ENCODE measurements at regions not wholly inside any gene's neighbourhood (a gene's known extent, or its start where the extent isn't known, plus 50 kb on each side); places are given as distances from the start of the nearest gene placed in this dataset.

DNA sequence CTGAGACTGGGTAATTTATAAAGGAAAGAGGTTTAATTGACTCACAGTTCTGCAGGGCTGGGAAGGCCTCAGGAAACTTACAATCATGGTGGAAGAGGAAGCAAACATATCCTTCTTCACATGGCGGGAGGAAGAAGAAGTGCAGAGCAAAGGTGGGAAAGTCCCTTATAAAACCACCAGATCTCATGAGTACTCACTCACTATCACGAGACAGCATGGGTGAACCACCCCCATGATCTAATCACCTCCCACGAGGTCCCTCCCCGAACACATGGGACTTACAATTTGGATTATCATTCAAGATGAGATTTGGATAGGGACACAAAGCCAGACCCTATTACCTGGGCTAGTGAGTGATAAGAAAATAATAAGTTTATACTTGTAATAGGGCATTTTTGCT lies 70.6 kb upstream of the HS3ST2 start:
- no peak overlapping the region for H3K4me2 ChIP-seq (ENCODE audit: insufficient read depth, low read length)
- no peaks in the 10 kb centered on the region for H3K9me1 ChIP-seq (ENCODE audit: control insufficient read depth, insufficient read depth, low read length)
- H3K9me3 ChIP-seq (replicated peaks; ENCODE audit: control insufficient read depth, insufficient read depth, low read depth, low read length): no peaks in the 10 kb centered on the region
- H3K4me1 ChIP-seq (replicated peaks in 1 of 2; ENCODE audit: control insufficient read depth in 2 of 2, insufficient read depth in 2 of 2, low read length in 2 of 2): no peaks in the 10 kb centered on the region
- DNase-seq (ENCODE audit: extremely low read depth in 1 of 4, low spot score in 3 of 4) (no peak), FAIRE-seq (no peak), ATAC-seq (no peak)
- H3K4me3 ChIP-seq: no peak overlapping the region
- no peaks in the 10 kb centered on the region for H3K36me3 ChIP-seq (ENCODE audit: control insufficient read depth, insufficient read depth, low read length)
- no peaks in the 10 kb centered on the region for H4K20me1 ChIP-seq (replicated peaks; ENCODE audit: control insufficient read depth, insufficient read depth, low read length)
- no peak overlapping the region for H3K9ac ChIP-seq (ENCODE audit: insufficient read depth in 1 of 2, low read depth in 2 of 2, low read length in 2 of 2)
- CTCF ChIA-PET (ENCODE audit: low intra/inter-chr PET ratio): no interaction called here
- H3K79me2 ChIP-seq (ENCODE audit: control insufficient read depth, insufficient read depth, low read length): no peaks in the 10 kb centered on the region
- no peak overlapping the region for H2AFZ ChIP-seq (ENCODE audit: low read depth, low read length)
- in situ Hi-C loops (cut with MboI) (no loop called here), intact Hi-C loops (cut with micrococcal nuclease) (no loop called here)
- no peaks in the 10 kb centered on the region for H3K27me3 ChIP-seq (ENCODE audit: control insufficient read depth in 2 of 2, insufficient read depth in 2 of 2, low read length in 2 of 2)
- no TSS peak for BruUV-seq (replicated peaks)
- no peak for TF ChIP-seq HDAC3 (IDR thresholded peaks at IDR 0.05; ENCODE audit: borderline replicate concordance, partially characterized antibody)
- TF ChIP-seq NR2C1 (IDR thresholded peaks at IDR 0.05): no peak
- no peak for TF ChIP-seq NR2C1 (tag; IDR thresholded peaks at IDR 0.05)
- TF ChIP-seq, protein P1, sequence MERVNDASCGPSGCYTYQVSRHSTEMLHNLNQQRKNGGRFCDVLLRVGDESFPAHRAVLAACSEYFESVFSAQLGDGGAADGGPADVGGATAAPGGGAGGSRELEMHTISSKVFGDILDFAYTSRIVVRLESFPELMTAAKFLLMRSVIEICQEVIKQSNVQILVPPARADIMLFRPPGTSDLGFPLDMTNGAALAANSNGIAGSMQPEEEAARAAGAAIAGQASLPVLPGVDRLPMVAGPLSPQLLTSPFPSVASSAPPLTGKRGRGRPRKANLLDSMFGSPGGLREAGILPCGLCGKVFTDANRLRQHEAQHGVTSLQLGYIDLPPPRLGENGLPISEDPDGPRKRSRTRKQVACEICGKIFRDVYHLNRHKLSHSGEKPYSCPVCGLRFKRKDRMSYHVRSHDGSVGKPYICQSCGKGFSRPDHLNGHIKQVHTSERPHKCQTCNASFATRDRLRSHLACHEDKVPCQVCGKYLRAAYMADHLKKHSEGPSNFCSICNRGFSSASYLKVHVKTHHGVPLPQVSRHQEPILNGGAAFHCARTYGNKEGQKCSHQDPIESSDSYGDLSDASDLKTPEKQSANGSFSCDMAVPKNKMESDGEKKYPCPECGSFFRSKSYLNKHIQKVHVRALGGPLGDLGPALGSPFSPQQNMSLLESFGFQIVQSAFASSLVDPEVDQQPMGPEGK (CRISPR knock-in tag; IDR thresholded peaks at IDR 0.05; ENCODE audit: borderline replicate concordance): no peak
- no peak for TF ChIP-seq ZNF12 (CRISPR knock-in tag; IDR thresholded peaks at IDR 0.05)
- TF ChIP-seq, protein P2, sequence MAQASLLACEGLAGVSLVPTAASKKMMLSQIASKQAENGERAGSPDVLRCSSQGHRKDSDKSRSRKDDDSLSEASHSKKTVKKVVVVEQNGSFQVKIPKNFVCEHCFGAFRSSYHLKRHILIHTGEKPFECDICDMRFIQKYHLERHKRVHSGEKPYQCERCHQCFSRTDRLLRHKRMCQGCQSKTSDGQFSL (CRISPR knock-in tag; IDR thresholded peaks at IDR 0.05): no peak
- TF ChIP-seq, protein P2 (tag; IDR thresholded peaks at IDR 0.05): no peak
- no peak for TF ChIP-seq CBX8 (IDR thresholded peaks at IDR 0.05; ENCODE audit: borderline replicate concordance, extremely low read depth, low read depth, low read length, poor library complexity, severe bottlenecking)
- no peak for TF ChIP-seq NFE2 (IDR thresholded peaks at IDR 0.05; ENCODE audit: low read depth)
- TF ChIP-seq, protein P3, sequence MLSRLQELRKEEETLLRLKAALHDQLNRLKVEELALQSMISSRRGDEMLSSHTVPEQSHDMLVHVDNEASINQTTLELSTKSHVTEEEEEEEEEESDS (CRISPR knock-in tag; IDR thresholded peaks at IDR 0.05): no peak
- no peak for TF ChIP-seq TFAM (CRISPR knock-in tag; conservative IDR thresholded peaks at IDR 0.05)
- no peak for TF ChIP-seq MXI1 (IDR thresholded peaks at IDR 0.05; ENCODE audit: low read depth, low read length)
- no peak for TF ChIP-seq RFX1 (IDR thresholded peaks at IDR 0.05)
- TF ChIP-seq NFE2L1 (tag; IDR thresholded peaks at IDR 0.05; ENCODE audit: borderline replicate concordance, low read depth): no peak
- no peak for TF ChIP-seq ZNF143 (CRISPR knock-in tag; IDR thresholded peaks at IDR 0.05)
- no peak for TF ChIP-seq SIRT6 (IDR thresholded peaks at IDR 0.05; ENCODE audit: low read depth, low read length)
- no peak for TF ChIP-seq MAFF (IDR thresholded peaks at IDR 0.05; ENCODE audit: low read length)
- no peak for TF ChIP-seq ZNF699 (CRISPR knock-in tag; IDR thresholded peaks at IDR 0.05; ENCODE audit: insufficient replicate concordance)
- TF ChIP-seq EWSR1 (IDR thresholded peaks at IDR 0.05; ENCODE audit: borderline replicate concordance, low read depth, partially characterized antibody): no peak
- TF ChIP-seq, protein P4, sequence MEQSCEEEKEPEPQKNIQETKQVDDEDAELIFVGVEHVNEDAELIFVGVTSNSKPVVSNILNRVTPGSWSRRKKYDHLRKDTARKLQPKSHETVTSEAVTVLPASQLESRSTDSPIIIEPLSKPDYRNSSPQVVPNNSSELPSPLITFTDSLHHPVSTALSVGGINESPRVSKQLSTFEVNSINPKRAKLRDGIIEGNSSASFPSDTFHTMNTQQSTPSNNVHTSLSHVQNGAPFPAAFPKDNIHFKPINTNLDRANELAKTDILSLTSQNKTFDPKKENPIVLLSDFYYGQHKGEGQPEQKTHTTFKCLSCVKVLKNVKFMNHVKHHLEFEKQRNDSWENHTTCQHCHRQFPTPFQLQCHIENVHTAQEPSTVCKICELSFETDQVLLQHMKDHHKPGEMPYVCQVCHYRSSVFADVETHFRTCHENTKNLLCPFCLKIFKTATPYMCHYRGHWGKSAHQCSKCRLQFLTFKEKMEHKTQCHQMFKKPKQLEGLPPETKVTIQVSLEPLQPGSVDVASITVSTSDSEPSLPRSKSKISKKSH (CRISPR knock-in tag; IDR thresholded peaks at IDR 0.05): no peak
- 0% methylated on average over 4 of the region's 4 CpGs for WGBS (ENCODE audit: insufficient coverage, low coverage, missing lambda C conversion rate)
- POLR2A ChIA-PET: no interaction called here
- H3K27ac ChIP-seq (ENCODE audit: extremely low read depth, low read depth, low read length): no peak overlapping the region

Data from K562 (cell line).